ENCODE measurements at regions not wholly inside any gene's neighbourhood (a gene's known extent, or its start where the extent isn't known, plus 50 kb on each side); places are given as distances from the start of the nearest gene placed in this dataset.

GRCh38 chr10:108902619-108903285 lies 1020.6 kb downstream of the XPNPEP1 start:
- no peak overlapping the region for H3K4me3 ChIP-seq (replicated peaks; ENCODE audit: low read depth, low read length)
- DNase-seq (ENCODE audit: low read depth) = no peak
- TF ChIP-seq CTCF (IDR thresholded peaks at IDR 0.05; ENCODE audit: low read length, missing control alignments) = no peak

DNA sequence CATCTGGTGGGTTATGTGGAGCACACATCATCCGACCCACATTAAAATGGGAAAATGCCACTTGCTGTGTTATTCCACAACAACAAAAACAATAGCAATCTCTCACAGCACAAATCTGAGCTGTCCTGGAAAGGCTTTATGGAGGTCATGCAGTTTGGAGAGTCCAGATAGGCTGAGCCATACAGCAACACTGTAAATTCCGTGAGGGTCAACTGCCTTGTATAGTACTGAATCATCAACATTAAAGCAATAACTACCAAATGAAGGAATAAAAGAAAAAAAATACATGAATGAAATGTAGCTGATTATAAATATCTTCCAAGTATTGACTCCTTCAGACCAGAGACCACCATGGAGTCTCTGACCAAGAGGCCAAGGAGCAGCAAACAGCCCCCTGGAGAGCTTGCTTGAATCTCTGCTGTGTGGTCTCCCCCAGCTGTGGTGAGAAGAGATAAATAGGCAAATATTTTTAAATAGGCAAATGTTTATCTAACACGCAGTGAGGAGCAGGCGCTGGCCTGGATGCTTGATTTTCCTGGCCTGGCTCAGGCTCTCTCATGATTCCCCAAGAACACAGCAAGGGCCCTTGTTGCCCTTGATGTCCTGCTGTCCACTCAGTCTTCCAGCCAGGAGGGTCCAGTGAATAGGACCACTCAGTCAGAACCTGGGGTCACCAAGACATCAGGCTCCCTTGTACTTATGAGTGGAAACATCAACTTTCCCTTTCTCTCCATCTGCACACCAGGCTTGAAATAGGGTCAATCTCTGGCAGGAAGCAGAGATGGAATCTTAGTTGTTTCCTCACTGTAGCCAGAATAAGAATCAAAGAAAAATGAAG lies 1021.3 kb downstream of the XPNPEP1 start:
- H3K4me3 ChIP-seq (replicated peaks; ENCODE audit: low read depth, low read length) = no peak overlapping the region

GRCh38 chr10:108899670-108900069 lies 1023.6 kb downstream of the XPNPEP1 start:
- no peak overlapping the region for H3K4me3 ChIP-seq (replicated peaks; ENCODE audit: low read depth, low read length)
- no peak for TF ChIP-seq CTCF (IDR thresholded peaks at IDR 0.05; ENCODE audit: low read length, missing control alignments)
- DNase-seq (ENCODE audit: low read depth) = no peak

More for the DNA sequence above, 1021.3 kb downstream of the XPNPEP1 start:
- DNase-seq (ENCODE audit: low read depth) = no peak
- TF ChIP-seq CTCF (IDR thresholded peaks at IDR 0.05; ENCODE audit: low read length, missing control alignments) = no peak

GRCh38 chr10:108894402-108895301 lies 1028.7 kb downstream of the XPNPEP1 start:
- no peak overlapping the region for H3K4me3 ChIP-seq (replicated peaks; ENCODE audit: low read depth, low read length)
- TF ChIP-seq CTCF (IDR thresholded peaks at IDR 0.05; ENCODE audit: low read length, missing control alignments) = no peak
- DNase-seq (ENCODE audit: low read depth) = no peak

- DNase-seq (ENCODE audit: low read depth) = no peak
- no peak for TF ChIP-seq CTCF (IDR thresholded peaks at IDR 0.05; ENCODE audit: low read length, missing control alignments)
- no peak overlapping the region for H3K4me3 ChIP-seq (replicated peaks; ENCODE audit: low read depth, low read length)
Observed at GRCh38 chr10:108877095-108877561, 1046.2 kb downstream of the XPNPEP1 start.

DNA sequence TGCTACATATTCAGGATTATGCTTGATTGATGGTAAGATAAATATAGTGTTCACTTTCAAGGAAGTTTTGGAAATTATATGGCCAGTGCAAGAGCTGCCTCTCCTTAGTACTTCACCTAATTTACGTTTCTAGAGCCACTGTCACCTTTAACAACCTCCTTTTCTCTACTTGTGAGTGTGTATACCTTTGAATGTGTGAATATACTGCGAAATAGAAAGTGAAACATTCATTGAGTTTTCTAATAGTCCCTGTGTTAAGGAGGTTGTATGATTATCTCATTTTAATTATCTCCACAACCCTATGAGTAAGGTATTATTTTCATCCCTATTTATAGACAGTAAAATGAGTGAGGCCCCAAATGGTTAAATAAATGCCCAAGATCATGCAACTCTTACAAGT lies 1050.5 kb downstream of the XPNPEP1 start:
- TF ChIP-seq CTCF (IDR thresholded peaks at IDR 0.05; ENCODE audit: low read length, missing control alignments) = no peak
- H3K4me3 ChIP-seq (replicated peaks; ENCODE audit: low read depth, low read length) = no peak overlapping the region
- no peak for DNase-seq (ENCODE audit: low read depth)

All from fibroblast of pulmonary artery (primary cell).